Urinary bladder (tissue), 3 donors: ENCODE measurements at regions not wholly inside any gene's neighbourhood (a gene's known extent, or its start where the extent isn't known, plus 50 kb on each side); places are given as distances from the start of the nearest gene placed in this dataset.
"Not testable (repeated sequence)": the region's sequence is repeated elsewhere in the genome, so short reads cannot be mapped to it uniquely, and the experiment has no call there.

Experiments used
- DNase-seq: peaks from one replicate; pipeline ENCODE4 v3.0.0-alpha.2; 2015; ENCODE audit errors: extremely low spot score
- H3K27ac ChIP-seq: one replicate; pipeline ENCODE4 v1.5.1; 2013; ENCODE audit warnings: low read depth, mild to moderate bottlenecking, moderate library complexity
- H3K36me3 ChIP-seq: one replicate; pipeline ENCODE4 v1.6.1; 2013; ENCODE audit warnings: mild to moderate bottlenecking, moderate library complexity; ENCODE audit not compliant: insufficient read depth
- H3K4me1 ChIP-seq: one replicate; pipeline ENCODE4 v1.6.1; 2013; ENCODE audit warnings: mild to moderate bottlenecking, moderate library complexity; ENCODE audit not compliant: insufficient read depth
- H3K4me3 ChIP-seq: one replicate; pipeline ENCODE4 v1.5.1; 2013; ENCODE audit warnings: low read depth, low read length
- WGBS: extraction: QIAGEN DNeasy Blood & Tissue Kit; methylation state at CpG from one replicate; pipeline ENCODE4 v1.1.7; 2013; 5-methylcytosine and 5-hydroxymethylcytosine counted together
- donor health status: healthy with polysubstance abuse.
- donor health status: healthy.

DNA sequence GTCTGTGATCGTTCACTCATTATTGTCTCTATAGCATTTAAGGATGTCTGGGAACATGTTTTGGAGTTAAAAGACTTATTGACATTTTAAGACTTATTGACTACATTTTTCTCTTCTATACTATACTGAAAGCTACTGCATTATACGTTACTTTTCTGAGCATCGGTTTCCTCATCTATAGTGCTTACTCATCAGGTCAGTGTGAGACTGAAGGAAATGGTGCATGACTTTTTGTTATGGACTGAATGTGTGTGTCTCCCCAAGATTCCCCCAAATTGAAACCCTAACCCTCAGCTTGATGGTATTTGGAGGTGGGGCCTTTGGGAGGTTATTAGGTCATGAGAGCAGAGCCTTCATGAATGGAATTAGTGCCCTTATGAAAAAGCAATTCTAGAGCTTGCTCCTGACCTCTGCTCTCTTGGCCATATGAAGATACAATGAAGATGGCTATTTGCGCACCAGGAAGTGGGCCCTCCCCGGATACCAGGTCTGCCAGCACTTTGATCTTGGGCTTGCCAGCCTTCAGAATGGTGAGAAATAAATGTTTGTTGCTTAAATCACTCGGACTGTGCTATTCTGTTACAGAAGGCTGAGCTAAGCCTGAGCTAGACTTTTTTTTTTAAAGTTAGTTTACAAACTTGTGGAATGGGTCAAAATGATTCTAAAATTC, 243.7 kb upstream of the RREB1 start:
- 93% methylated on average over 6 of the region's 6 CpGs for WGBS
- H3K4me1 ChIP-seq, result no peaks in the 10 kb centered on the region
- H3K36me3 ChIP-seq, result no peaks in the 10 kb centered on the region
- H3K4me3 ChIP-seq, result no peak overlapping the region
- DNase-seq, result no peak
- H3K27ac ChIP-seq, result no peak overlapping the region

DNA sequence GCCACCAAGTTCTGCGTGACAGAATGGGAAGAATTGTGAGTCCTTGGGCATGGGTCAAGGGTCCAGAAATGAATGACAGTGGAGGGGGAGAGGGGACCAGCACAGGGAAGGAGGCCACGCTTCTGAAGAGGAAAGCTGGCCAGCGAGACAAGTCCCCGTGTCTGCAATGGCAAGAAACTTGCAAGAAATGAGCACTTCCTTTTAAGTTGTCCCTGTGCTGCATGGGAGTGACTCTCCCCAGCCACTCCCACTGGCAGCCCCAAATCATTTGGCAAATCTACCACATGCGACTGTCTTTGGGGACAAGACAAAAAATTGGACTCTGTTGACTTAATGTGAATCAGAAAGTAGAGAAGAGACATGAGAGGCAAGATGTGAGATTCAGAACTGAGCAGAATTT, 242.2 kb upstream of the RREB1 start:
- Histone ChIP-seq H3K27ac (no peak overlapping the region), H3K36me3 (no peaks in the 10 kb centered on the region), H3K4me3 (no peak overlapping the region), H3K4me1 (no peaks in the 10 kb centered on the region)
- no peak for DNase-seq
- WGBS, result 79% methylated on average over 5 of the region's 5 CpGs

DNA sequence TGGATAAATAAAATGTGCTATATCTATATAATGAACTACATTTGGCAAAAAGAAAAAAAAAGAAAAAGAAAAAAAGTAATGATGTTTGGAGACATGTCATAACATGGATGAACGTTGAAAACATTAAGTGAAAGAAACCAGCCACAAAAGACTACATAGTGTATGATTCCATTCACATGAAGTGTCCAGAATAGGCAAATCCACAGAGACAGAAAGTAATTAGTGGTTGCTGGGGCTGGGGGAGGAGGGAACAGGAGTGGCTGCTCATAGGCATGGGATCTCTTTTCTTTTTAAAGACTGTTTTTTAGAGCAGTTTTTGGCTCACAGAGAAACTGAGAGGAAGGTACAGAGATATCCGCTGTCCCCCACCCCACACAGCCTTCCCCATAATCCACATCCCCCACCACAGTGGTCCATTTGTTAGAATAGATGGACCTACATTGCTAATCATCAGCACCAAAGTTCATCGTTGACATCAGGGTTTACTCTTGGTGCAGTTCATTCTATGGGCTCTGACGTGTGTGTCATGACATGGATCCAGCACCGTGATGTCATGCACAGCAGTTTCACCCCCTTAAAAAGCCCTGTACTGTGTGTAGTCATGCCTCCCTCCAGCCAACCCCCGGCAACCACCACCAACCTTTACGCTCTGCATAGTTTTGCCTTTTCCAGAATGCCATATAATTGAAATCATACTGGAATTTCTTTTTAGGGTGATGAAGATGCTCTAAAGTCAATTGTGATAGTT, 240.9 kb upstream of the RREB1 start:
- H3K4me1 ChIP-seq, result no peaks in the 10 kb centered on the region
- no peak overlapping the region for H3K27ac ChIP-seq
- 79% methylated on average over 7 of the region's 7 CpGs for WGBS
- no peak for DNase-seq
- H3K36me3 ChIP-seq, result no peaks in the 10 kb centered on the region
- H3K4me3 ChIP-seq, result no peak overlapping the region

DNA sequence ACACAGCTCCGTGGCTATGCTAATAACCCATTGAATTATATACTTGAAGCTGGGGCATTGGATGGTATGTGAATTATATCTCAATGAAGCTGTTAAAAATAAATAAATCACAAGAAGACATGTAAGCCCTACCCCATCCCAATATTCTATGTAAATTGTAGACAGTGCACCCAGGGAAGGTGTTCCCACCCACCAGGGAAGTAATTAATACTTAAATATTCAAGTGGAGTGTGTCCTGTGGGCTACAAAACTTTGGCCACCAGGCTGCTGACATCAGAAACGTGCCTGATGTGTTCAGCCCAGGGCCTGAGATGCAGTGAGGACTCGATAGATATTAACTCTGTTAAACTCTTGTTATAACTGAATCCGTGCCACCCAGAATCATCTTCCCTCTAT, 240.4 kb upstream of the RREB1 start:
- Histone ChIP-seq H3K36me3 (no peaks in the 10 kb centered on the region), H3K4me1 (no peaks in the 10 kb centered on the region), H3K4me3 (no peak overlapping the region), H3K27ac (no peak overlapping the region)
- DNase-seq, result no peak
- WGBS, result 76% methylated on average over 4 of the region's 4 CpGs

DNA sequence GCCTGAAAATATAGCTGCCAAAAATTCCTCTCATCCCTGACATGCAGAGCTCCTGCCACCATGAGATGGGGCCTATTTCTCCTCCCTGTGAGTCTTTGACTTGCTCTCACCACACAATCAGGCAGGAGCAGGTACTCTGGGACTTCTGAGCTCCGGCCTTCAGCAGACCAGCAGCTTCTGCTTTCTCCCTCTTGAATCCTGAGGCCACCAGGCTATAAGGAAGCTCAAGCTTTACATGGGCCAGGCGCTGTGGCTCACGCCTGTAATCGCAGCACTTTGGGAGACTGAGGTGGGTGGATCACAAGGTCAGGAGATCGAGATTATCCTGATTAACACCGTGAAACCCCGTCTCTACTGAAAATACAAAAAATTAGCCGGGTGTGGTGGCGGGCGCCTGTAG, 238.7 kb upstream of the RREB1 start:
- Histone ChIP-seq H3K36me3 (no peaks in the 10 kb centered on the region), H3K4me1 (no peaks in the 10 kb centered on the region), H3K4me3 (no peak overlapping the region), H3K27ac (no peak overlapping the region)
- DNase-seq, result no peak
- 94% methylated on average over 10 of the region's 10 CpGs for WGBS

DNA sequence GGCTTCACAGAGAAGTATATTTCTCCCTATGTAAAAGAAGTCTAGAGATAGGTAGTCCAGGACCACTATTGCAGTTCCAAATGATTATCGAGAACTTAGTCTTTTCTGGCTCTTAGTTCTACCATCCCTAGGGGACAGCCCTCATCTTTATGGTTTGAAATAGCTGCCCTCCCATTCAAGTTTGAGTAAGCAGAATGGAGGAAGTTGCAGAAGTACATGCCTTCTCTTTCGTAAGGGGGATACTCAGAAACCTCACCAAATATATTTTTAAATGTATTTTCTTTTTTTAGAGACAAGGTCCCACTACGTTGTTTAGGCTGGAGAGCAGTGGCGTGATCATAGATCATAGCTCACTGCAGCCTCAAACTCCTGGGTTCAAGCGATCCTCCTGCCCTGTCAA, 236.8 kb upstream of the RREB1 start:
- Histone ChIP-seq H3K4me3 (no peak overlapping the region), H3K27ac (no peak overlapping the region), H3K4me1 (no peaks in the 10 kb centered on the region), H3K36me3 (no peaks in the 10 kb centered on the region)
- no peak for DNase-seq
- 91% methylated on average over 5 of the region's 5 CpGs for WGBS

DNA sequence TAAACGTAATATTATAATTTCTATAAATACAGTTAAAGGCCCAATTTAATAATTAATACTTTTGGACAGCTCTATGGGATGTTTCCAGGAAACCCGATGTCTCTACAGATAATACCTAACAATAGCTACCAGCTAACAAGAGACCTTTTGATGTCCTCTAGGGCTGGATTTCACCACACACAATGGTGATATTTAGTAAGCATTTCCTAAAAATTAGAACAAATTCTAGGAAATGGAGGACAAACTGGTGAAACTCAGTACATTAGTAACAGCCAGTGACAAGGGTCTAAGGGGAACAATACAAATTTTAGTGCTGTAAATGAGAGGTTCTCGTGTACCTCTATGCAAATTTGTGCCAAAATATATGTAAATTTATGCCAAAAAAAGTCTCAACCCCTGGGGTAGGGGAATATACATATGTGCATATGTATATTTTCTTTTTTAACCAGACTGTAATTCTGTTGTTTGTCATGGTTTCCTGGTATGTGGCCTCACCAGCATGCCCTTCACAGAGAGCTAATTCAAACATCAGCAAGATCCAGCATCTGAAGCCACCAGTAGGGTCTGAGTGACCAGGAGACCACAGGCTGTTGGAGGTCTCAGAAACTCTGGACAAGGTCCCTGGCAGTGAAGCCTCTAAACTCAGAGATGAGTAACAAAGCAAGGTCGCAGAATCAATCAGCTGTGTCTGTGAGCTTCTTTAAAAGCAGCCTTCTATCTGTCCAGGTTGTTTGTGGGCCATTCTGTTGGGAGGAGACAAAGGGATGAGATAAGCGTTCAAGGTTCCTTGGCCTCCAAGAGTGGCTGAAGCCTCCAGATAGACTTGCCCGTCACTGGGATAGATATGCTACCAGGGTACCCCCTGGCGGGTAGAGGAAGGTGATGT, 235.1 kb upstream of the RREB1 start:
- Histone ChIP-seq H3K36me3 (no peaks in the 10 kb centered on the region), H3K27ac (no peak overlapping the region), H3K4me3 (no peak overlapping the region), H3K4me1 (no peaks in the 10 kb centered on the region)
- 84% methylated on average over 7 of the region's 7 CpGs for WGBS
- DNase-seq, result no peak

DNA sequence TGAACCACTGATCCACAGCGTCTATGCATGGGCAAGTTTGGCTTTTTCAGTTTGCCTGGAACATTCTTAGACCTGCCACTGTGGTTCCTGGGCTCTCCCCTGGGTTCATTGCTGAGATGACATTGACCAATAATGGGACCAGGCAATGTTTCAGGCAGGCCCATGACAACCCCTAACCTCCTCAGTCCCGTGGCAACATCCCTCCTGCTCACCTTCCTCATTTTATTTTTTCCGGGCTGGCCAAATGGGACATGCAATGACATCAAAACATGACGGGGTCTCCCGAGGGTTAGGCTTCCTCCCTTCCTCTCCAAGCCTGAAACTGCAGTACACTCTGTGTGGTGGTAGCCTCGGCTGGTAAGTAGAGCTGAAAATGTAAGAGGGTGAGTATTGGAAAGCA, 234.0 kb upstream of the RREB1 start:
- Histone ChIP-seq H3K4me3 (no peak overlapping the region), H3K4me1 (no peaks in the 10 kb centered on the region), H3K36me3 (no peaks in the 10 kb centered on the region), H3K27ac (no peak overlapping the region)
- no peak for DNase-seq
- WGBS, result 85% methylated on average over 6 of the region's 6 CpGs

DNA sequence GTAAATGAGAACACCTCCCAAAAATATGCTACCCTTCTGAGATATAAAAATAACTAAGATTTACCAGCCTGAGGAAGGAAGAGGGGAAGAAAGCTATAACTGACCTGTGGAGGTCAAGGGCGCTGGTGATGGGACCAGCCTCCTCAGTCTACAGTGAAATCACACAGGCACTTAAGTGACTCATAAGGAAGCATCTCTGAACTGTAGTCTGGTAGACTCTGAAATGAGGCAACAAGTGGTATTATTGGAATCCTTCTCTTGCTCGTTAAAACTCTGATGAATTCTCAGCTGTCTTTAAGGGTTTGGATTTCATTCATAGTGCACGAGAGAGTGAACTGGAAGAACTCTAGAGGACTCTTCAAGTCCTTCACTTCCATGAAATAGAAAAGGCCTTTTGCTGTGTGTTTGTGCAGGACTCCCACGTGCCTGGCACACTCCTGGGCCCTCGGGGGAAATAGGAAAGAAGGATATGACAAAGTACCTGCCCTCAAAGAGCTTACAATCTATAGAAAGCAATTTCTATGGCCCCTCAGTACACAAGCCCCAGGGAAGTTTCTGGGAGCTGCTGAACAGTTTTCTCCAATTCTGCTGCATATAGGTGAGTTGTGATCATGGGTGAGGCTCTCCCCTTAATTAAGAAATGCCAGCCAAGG, 231.8 kb upstream of the RREB1 start:
- no peak for DNase-seq
- Histone ChIP-seq H3K4me3 (no peak overlapping the region), H3K36me3 (no peaks in the 10 kb centered on the region), H3K4me1 (no peaks in the 10 kb centered on the region), H3K27ac (no peak overlapping the region)
- 65% methylated on average over 5 of the region's 5 CpGs for WGBS

DNA sequence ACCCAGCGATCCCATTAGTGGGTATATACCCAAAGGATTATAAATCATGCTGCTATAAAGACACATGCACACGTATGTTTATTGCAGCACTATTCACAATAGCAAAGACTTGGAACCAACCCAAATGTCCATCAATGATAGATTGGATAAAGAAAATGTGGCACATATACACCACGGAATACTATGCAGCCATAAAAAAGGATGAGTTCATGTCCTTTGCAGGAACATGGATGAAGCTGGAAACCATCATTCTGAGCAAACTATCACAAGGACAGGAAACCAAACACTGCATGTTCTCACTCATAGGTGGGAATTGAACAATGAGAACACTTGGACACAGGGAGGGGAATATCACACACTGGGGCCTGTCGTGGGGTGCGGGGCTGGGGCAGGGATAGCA, 230.0 kb upstream of the RREB1 start:
- WGBS, result 94% methylated on average over 5 of the region's 5 CpGs
- DNase-seq, H3K36me3 ChIP-seq, H3K4me1 ChIP-seq, H3K4me3 ChIP-seq, H3K27ac ChIP-seq: not testable (repeated sequence)

DNA sequence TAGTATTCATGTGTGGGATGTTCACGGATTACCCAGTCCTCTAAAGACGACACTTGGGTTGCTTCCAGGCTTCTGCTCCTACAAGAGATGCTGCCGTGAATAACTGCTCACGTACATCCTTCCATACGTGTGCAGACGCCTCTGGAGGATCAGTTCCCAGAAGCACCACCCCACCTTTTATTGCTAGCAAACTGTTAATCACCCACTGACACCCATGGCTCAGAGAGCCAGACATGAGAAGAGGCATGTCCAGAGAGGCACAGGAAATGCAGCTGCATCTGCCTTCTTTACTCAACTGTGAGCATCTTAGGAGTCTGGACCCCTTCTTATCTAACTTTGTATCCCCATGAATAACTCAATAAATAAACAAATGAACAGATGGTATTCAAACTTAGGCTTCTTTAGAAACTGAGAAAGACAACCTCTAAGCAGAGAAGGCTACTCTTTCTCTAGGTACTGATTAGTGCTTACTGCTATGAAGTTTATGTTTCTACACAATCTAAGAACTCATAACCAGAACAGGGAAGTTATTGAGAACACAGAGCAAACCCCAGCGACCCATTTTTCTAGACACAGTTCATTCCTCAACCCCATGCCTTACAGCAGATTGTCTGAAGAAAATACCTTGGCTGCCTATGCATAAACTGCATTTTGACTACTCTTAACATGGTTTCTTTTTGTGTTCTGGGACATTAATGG, 228.7 kb upstream of the RREB1 start:
- Histone ChIP-seq H3K36me3 (no peaks in the 10 kb centered on the region), H3K4me1 (no peaks in the 10 kb centered on the region), H3K4me3 (no peak overlapping the region), H3K27ac (no peak overlapping the region)
- 36% methylated on average over 7 of the region's 7 CpGs for WGBS
- DNase-seq, result no peak

DNA sequence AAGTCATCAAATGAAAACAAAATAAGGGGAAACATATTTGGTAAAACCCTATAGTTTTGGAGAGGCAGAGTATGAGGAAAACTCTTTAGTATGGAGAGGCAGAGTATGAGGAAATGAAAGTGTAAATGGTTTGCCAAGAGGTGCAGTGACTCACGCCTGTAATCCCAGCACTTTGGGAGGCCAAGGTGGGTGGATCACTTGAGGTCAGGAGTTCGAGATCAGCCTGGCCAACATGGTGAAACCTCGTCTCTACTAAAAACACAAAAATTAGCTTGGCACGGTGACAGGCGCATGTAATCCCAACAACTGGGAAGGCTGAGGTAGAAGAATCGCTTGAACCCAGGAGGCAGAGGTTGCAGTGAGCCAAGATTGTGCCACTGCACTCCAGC, 228.2 kb upstream of the RREB1 start:
- not testable (repeated sequence) for H3K4me1 ChIP-seq, H3K27ac ChIP-seq, H3K36me3 ChIP-seq, DNase-seq, H3K4me3 ChIP-seq
- WGBS, result 51% methylated on average over 6 of the region's 6 CpGs

DNA sequence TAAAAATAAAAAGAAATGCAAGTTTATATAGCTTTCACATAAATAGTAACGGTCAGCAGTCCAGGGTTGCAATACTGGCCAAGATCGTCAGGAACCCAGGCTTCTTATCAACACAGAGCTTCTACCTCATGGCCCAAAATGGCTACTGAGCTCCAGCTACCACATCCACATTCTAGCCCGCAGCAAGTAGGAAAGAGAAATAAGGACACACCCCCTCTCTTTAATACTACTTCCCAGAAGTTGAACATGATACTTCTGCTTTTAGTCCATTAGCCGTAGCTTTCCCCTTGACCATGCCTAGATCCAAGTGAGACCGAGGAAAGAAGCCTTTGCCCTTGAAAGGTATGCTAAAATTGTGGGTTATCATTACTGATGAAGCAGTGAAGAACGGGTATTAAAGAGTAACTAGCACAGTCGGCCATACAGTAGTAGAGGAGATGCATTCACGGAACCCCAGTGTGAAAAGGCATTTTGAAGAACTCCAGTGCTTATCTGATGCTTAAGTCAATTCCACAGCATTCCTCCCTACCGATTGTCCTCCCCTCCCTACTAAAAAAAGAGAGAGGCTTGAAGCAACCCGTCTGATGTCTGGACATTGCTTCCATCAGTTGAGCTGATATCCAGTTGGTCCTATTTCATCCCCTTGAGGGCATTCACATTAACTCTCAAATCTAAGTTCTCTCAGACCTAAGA, 226.9 kb upstream of the RREB1 start:
- no peaks in the 10 kb centered on the region for H3K4me1 ChIP-seq
- WGBS, result 83% methylated on average over 10 of the region's 10 CpGs
- H3K36me3 ChIP-seq, result no peaks in the 10 kb centered on the region
- DNase-seq, result no peak
- no peak overlapping the region for H3K27ac ChIP-seq
- no peak overlapping the region for H3K4me3 ChIP-seq
